ENCODE measurements at regions not wholly inside any gene's neighbourhood (a gene's known extent, or its start where the extent isn't known, plus 50 kb on each side); places are given as distances from the start of the nearest gene placed in this dataset.

- Histone ChIP-seq H3K9ac (ENCODE audit: extremely low read depth, low read length, poor library complexity, severe bottlenecking) (no peak overlapping the region), H3K9me3 (ENCODE audit: control insufficient read depth, low read length) (no peaks in the 10 kb centered on the region), H3K27me3 (ENCODE audit: control insufficient read depth, insufficient read depth, low read length, poor library complexity, severe bottlenecking) (peaks cover 5% of the 10 kb centered on the region), H3K36me3 (ENCODE audit: control insufficient read depth, insufficient read depth, low read length) (no peaks in the 10 kb centered on the region), H3K4me3 (ENCODE audit: low read length) (no peak overlapping the region), H3K4me1 (ENCODE audit: control insufficient read depth, insufficient read depth, low read length) (peaks cover 6% of the 10 kb centered on the region), H3K27ac (ENCODE audit: low read depth, low read length) (no peak overlapping the region)
- H3K27ac Mint-ChIP-seq: no peak overlapping the region
- no peak overlapping the region for H3K4me3 Mint-ChIP-seq
- TF ChIP-seq, protein P1, sequence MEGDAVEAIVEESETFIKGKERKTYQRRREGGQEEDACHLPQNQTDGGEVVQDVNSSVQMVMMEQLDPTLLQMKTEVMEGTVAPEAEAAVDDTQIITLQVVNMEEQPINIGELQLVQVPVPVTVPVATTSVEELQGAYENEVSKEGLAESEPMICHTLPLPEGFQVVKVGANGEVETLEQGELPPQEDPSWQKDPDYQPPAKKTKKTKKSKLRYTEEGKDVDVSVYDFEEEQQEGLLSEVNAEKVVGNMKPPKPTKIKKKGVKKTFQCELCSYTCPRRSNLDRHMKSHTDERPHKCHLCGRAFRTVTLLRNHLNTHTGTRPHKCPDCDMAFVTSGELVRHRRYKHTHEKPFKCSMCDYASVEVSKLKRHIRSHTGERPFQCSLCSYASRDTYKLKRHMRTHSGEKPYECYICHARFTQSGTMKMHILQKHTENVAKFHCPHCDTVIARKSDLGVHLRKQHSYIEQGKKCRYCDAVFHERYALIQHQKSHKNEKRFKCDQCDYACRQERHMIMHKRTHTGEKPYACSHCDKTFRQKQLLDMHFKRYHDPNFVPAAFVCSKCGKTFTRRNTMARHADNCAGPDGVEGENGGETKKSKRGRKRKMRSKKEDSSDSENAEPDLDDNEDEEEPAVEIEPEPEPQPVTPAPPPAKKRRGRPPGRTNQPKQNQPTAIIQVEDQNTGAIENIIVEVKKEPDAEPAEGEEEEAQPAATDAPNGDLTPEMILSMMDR (conservative IDR thresholded peaks at IDR 0.05): no peak
- no peaks in the 10 kb centered on the region for H3K9me3 Mint-ChIP-seq
- DNase-seq: no peak
- no peaks in the 10 kb centered on the region for H3K36me3 Mint-ChIP-seq (ENCODE audit: low read depth)
- peaks cover 3% of the 10 kb centered on the region for H3K4me1 Mint-ChIP-seq
- H3K27me3 Mint-ChIP-seq (ENCODE audit: insufficient read depth): peaks cover 10% of the 10 kb centered on the region
- 89 to 100% methylated on average over 1 to 3 of the region's 3 CpGs for WGBS, 2 experiments (ENCODE audit: insufficient coverage in 1 of 2, insufficient read length in 1 of 2)
These were observed 70.2 kb upstream of the ST8SIA2 start for GRCh38 chr15:92323525-92323924.

DNA sequence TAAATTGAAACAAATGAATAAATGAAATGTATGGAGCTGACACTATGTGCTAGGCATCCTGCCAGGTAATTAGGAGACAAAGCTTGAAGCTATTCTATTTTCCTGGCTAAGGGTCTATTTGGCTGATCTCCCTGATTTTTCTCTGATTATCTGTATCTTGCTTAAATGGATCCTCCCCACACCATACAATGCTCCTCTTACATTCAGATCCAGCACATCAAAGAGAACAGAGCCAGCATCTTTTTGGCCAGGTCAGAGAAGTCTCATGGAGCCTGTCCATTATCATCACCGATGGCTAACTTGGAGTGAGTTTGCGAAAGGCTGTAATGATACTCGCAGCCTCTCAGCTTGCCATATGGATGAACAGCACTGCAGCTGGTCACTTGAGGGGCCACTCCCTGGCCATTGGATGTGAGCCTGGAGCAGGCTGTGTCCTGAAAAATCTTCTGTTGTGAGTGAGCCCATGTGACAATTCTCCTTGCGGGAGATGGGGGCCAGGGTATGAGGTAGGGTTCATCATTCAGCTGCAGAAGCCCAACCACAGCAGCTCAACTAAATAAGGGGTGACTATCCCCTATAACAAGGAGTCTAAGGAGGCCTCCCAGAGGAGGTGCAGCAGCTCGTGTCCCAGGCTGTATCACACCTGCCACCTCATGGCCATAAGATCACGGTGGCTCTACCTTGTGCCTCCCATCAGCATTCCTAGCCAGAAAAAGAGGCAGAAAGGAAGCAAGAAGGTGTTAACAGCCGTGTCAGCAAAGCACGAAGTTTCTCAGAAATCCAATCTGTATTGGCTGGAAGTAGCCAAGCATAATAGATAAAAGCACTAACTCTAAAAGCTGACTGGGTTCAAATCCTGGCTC is 69.3 kb upstream of the ST8SIA2 start:
- DNase-seq: no peak
- Mint-ChIP-seq H3K4me1 (peaks cover 3% of the 10 kb centered on the region), H3K36me3 (ENCODE audit: low read depth) (no peaks in the 10 kb centered on the region), H3K27ac (no peak overlapping the region), H3K4me3 (no peak overlapping the region), H3K9me3 (no peaks in the 10 kb centered on the region), H3K27me3 (ENCODE audit: insufficient read depth) (peaks cover 9% of the 10 kb centered on the region)
- H3K9me3 ChIP-seq (ENCODE audit: control insufficient read depth, low read length): no peaks in the 10 kb centered on the region
- H3K36me3 ChIP-seq (ENCODE audit: control insufficient read depth, insufficient read depth, low read length): no peaks in the 10 kb centered on the region
- TF ChIP-seq, protein P1 (conservative IDR thresholded peaks at IDR 0.05): no peak
- H3K4me1 ChIP-seq (ENCODE audit: control insufficient read depth, insufficient read depth, low read length): peaks cover 6% of the 10 kb centered on the region
- H3K27ac ChIP-seq (ENCODE audit: low read depth, low read length): no peak overlapping the region
- WGBS, 2 experiments (ENCODE audit: insufficient coverage in 1 of 2, insufficient read length in 1 of 2): 92 to 100% methylated on average over 5 to 8 of the region's 8 CpGs
- H3K27me3 ChIP-seq (ENCODE audit: control insufficient read depth, insufficient read depth, low read length, poor library complexity, severe bottlenecking): peaks cover 1% of the 10 kb centered on the region
- H3K4me3 ChIP-seq (ENCODE audit: low read length): no peak overlapping the region
- H3K9ac ChIP-seq (ENCODE audit: extremely low read depth, low read length, poor library complexity, severe bottlenecking): no peak overlapping the region

DNA sequence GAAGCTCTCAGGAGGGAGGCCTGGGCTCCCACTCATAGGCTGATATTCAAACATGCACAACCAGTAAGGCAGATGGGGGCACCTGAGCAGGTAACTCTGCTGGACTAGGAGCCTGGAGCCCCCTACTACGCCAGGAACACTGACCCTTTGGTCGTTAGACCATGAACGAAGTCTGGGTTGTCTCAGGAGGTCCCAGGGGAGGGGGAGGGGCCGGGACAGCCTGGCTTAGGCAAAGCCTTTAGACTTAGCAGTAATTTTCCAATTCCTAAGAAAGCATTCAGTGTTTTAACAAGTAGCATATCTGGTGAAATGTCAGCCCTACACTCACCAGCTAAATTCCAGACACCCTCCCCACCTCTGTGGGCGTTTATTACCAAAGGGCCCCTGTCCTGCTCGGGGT is 67.4 kb upstream of the ST8SIA2 start:
- Histone ChIP-seq H3K9ac (ENCODE audit: extremely low read depth, low read length, poor library complexity, severe bottlenecking) (no peak overlapping the region), H3K27ac (ENCODE audit: low read depth, low read length) (no peak overlapping the region), H3K27me3 (ENCODE audit: control insufficient read depth, insufficient read depth, low read length, poor library complexity, severe bottlenecking) (no peaks in the 10 kb centered on the region), H3K9me3 (ENCODE audit: control insufficient read depth, low read length) (no peaks in the 10 kb centered on the region), H3K4me3 (ENCODE audit: low read length) (no peak overlapping the region), H3K36me3 (ENCODE audit: control insufficient read depth, insufficient read depth, low read length) (no peaks in the 10 kb centered on the region), H3K4me1 (ENCODE audit: control insufficient read depth, insufficient read depth, low read length) (peaks cover 6% of the 10 kb centered on the region)
- Mint-ChIP-seq H3K4me1 (peaks cover 3% of the 10 kb centered on the region), H3K27me3 (ENCODE audit: insufficient read depth) (no peaks in the 10 kb centered on the region), H3K4me3 (no peak overlapping the region), H3K9me3 (no peaks in the 10 kb centered on the region), H3K27ac (no peak overlapping the region), H3K36me3 (ENCODE audit: low read depth) (no peaks in the 10 kb centered on the region)
- TF ChIP-seq, protein P1 (conservative IDR thresholded peaks at IDR 0.05): no peak
- WGBS, 2 experiments (ENCODE audit: insufficient coverage in 1 of 2, insufficient read length in 1 of 2): 77 to 81% methylated on average over 3 to 6 of the region's 6 CpGs
- no peak for DNase-seq

Measured in endodermal cell (in vitro differentiated cells).